ENCODE measurements at regions not wholly inside any gene's neighbourhood (a gene's known extent, or its start where the extent isn't known, plus 50 kb on each side); places are given as distances from the start of the nearest gene placed in this dataset.

DNA sequence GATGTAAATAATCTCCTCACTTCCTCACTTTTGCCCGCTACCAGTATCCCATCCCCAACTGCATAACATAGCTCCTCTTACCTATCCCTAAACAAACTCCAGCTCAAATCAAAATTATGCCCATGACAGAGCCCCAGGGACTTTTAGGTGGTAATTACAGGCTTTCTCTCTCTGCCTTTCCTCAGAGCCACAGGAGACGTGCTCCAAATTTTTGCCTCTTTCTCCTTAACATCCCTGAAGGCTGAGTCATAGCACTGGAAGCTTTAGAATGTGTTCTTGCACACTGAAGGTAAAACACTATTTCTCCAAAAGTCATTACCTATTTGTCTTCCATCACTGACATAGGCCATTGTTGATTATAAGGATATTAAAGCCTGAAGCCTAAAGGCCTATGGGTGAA is 263.5 kb upstream of the PLD5 start:
- Mint-ChIP-seq H3K27ac (no peak overlapping the region), H3K27me3 (peaks cover 9% of the 10 kb centered on the region), H3K4me1 (ENCODE audit: low read depth) (no peaks in the 10 kb centered on the region), H3K9me3 (peaks cover 4% of the 10 kb centered on the region), H3K4me3 (no peak overlapping the region), H3K36me3 (ENCODE audit: low read depth) (no peaks in the 10 kb centered on the region)
- ChIA-PET CTCF (no interaction called here), POLR2A (no interaction called here)
- Histone ChIP-seq H3K4me3 (ENCODE audit: low read length) (no peak overlapping the region), H3K27me3 (ENCODE audit: control insufficient read depth in 1 of 2, insufficient read depth in 2 of 2, low read length in 2 of 2) (no peaks in the 10 kb centered on the region), H3K27ac (ENCODE audit: low read depth in 1 of 2, low read length in 2 of 2) (no peak overlapping the region), H3K36me3 (ENCODE audit: insufficient read depth, low read length) (no peaks in the 10 kb centered on the region), H3K9me3 (ENCODE audit: control insufficient read depth in 1 of 2, insufficient read depth in 1 of 2, low read length in 2 of 2) (peaks cover 0 to 3% of the 10 kb centered on the region in 2 experiments), H3K4me1 (ENCODE audit: insufficient read depth, low read length) (no peaks in the 10 kb centered on the region)
- TF ChIP-seq, protein P1, sequence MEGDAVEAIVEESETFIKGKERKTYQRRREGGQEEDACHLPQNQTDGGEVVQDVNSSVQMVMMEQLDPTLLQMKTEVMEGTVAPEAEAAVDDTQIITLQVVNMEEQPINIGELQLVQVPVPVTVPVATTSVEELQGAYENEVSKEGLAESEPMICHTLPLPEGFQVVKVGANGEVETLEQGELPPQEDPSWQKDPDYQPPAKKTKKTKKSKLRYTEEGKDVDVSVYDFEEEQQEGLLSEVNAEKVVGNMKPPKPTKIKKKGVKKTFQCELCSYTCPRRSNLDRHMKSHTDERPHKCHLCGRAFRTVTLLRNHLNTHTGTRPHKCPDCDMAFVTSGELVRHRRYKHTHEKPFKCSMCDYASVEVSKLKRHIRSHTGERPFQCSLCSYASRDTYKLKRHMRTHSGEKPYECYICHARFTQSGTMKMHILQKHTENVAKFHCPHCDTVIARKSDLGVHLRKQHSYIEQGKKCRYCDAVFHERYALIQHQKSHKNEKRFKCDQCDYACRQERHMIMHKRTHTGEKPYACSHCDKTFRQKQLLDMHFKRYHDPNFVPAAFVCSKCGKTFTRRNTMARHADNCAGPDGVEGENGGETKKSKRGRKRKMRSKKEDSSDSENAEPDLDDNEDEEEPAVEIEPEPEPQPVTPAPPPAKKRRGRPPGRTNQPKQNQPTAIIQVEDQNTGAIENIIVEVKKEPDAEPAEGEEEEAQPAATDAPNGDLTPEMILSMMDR (IDR thresholded peaks at IDR 0.05): no peak
- DNase-seq: no peak
- intact Hi-C loops (cut with DNase I, micrococcal nuclease): no loop called here
- no peak for ATAC-seq (ENCODE audit: poor library complexity)

DNA sequence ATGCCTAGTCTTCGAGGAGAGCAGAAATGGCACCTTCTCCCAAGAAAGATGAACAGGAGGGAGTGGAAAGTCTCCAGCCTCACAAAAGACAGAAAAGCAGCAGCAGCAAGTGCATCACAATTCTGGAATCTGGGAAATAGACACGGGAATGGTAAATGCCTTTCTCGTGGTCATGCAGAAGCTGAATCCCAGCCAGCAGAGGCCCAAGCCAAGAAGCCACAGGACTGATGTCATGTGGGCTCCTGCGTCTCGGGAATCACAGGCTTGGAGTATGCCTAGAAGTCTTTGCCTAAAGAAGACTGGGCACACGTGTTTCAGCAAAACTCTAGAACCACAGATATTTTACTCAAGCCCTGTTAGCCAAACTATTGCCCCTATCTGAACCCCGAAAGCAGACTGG is 260.3 kb upstream of the PLD5 start:
- H3K4me3 ChIP-seq (ENCODE audit: low read length): no peak overlapping the region
- Mint-ChIP-seq H3K27me3 (peaks cover 9% of the 10 kb centered on the region), H3K4me1 (ENCODE audit: low read depth) (no peaks in the 10 kb centered on the region), H3K27ac (no peak overlapping the region), H3K4me3 (no peak overlapping the region), H3K36me3 (ENCODE audit: low read depth) (no peaks in the 10 kb centered on the region), H3K9me3 (peaks cover 2% of the 10 kb centered on the region)
- no peak overlapping the region for H3K27ac ChIP-seq (ENCODE audit: low read depth in 1 of 2, low read length in 2 of 2)
- intact Hi-C loops (cut with DNase I, micrococcal nuclease): no loop called here
- ATAC-seq (ENCODE audit: poor library complexity) (no peak), DNase-seq (no peak)
- TF ChIP-seq, protein P1 (IDR thresholded peaks at IDR 0.05): no peak
- H3K27me3 ChIP-seq (ENCODE audit: control insufficient read depth in 1 of 2, insufficient read depth in 2 of 2, low read length in 2 of 2): no peaks in the 10 kb centered on the region
- CTCF ChIA-PET: no interaction called here
- peaks cover 0 to 3% of the 10 kb centered on the region in 2 experiments for H3K9me3 ChIP-seq (ENCODE audit: control insufficient read depth in 1 of 2, insufficient read depth in 1 of 2, low read length in 2 of 2)
- no peaks in the 10 kb centered on the region for H3K36me3 ChIP-seq (ENCODE audit: insufficient read depth, low read length)
- no peaks in the 10 kb centered on the region for H3K4me1 ChIP-seq (ENCODE audit: insufficient read depth, low read length)
- POLR2A ChIA-PET: no interaction called here

GRCh38 chr1:242784084-242784483 is 259.6 kb upstream of the PLD5 start:
- Mint-ChIP-seq H3K4me1 (ENCODE audit: low read depth) (no peaks in the 10 kb centered on the region), H3K36me3 (ENCODE audit: low read depth) (no peaks in the 10 kb centered on the region), H3K27me3 (peaks cover 9% of the 10 kb centered on the region), H3K27ac (no peak overlapping the region), H3K9me3 (peaks cover 2% of the 10 kb centered on the region), H3K4me3 (no peak overlapping the region)
- peaks cover 0 to 3% of the 10 kb centered on the region in 2 experiments for H3K9me3 ChIP-seq (ENCODE audit: control insufficient read depth in 1 of 2, insufficient read depth in 1 of 2, low read length in 2 of 2)
- H3K27me3 ChIP-seq (ENCODE audit: control insufficient read depth in 1 of 2, insufficient read depth in 2 of 2, low read length in 2 of 2): no peaks in the 10 kb centered on the region
- TF ChIP-seq, protein P1 (IDR thresholded peaks at IDR 0.05): no peak
- H3K27ac ChIP-seq (ENCODE audit: low read depth in 1 of 2, low read length in 2 of 2): no peak overlapping the region
- H3K4me3 ChIP-seq (ENCODE audit: low read length): no peak overlapping the region
- intact Hi-C loops (cut with DNase I, micrococcal nuclease): no loop called here
- ChIA-PET POLR2A (no interaction called here), CTCF (no interaction called here)
- no peaks in the 10 kb centered on the region for H3K36me3 ChIP-seq (ENCODE audit: insufficient read depth, low read length)
- no peak for ATAC-seq (ENCODE audit: poor library complexity)
- H3K4me1 ChIP-seq (ENCODE audit: insufficient read depth, low read length): no peaks in the 10 kb centered on the region
- DNase-seq: no peak

Data from CD4-positive, alpha-beta T cell (primary cell).